ENCODE measurements at regions not wholly inside any gene's neighbourhood (a gene's known extent, or its start where the extent isn't known, plus 50 kb on each side); places are given as distances from the start of the nearest gene placed in this dataset.

GRCh38 chr12:73159954-73160353, 887.8 kb downstream of the TRHDE start:
- no peak for DNase-seq (ENCODE audit: low spot score)
- in situ Hi-C loops (cut with MboI; ENCODE audit: low pct_unique_long_range_greater_than_20kb, low sequenced_read_pairs, unreplicated experiment) = no loop called here
- TF ChIP-seq, protein P1, sequence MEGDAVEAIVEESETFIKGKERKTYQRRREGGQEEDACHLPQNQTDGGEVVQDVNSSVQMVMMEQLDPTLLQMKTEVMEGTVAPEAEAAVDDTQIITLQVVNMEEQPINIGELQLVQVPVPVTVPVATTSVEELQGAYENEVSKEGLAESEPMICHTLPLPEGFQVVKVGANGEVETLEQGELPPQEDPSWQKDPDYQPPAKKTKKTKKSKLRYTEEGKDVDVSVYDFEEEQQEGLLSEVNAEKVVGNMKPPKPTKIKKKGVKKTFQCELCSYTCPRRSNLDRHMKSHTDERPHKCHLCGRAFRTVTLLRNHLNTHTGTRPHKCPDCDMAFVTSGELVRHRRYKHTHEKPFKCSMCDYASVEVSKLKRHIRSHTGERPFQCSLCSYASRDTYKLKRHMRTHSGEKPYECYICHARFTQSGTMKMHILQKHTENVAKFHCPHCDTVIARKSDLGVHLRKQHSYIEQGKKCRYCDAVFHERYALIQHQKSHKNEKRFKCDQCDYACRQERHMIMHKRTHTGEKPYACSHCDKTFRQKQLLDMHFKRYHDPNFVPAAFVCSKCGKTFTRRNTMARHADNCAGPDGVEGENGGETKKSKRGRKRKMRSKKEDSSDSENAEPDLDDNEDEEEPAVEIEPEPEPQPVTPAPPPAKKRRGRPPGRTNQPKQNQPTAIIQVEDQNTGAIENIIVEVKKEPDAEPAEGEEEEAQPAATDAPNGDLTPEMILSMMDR (IDR thresholded peaks at IDR 0.05; ENCODE audit: extremely low read depth, insufficient read depth, missing control alignments) = no peak

DNA sequence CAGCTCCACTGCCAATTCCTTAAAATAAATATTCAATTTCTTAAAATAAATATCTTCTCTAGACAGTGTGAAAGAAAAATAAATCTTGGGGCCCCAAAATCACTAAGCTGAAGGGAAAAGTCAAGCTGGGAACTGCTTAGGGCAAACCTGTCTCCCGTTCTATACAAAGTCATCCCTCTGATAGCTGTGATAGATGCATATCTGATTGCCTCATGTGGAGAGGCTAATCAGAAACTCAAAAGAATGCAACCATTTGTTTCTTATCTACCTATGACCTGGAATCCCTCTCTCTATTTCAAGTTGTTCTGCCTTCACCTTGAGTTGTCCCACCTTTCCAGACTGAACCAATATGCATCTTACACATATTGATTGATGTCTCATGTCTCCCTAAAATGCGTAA, 889.8 kb downstream of the TRHDE start:
- in situ Hi-C loops (cut with MboI; ENCODE audit: low pct_unique_long_range_greater_than_20kb, low sequenced_read_pairs, unreplicated experiment) = no loop called here
- DNase-seq (ENCODE audit: low spot score) = no peak
- TF ChIP-seq, protein P1 (IDR thresholded peaks at IDR 0.05; ENCODE audit: extremely low read depth, insufficient read depth, missing control alignments) = no peak

GRCh38 chr12:73180734-73181133, 908.6 kb downstream of the TRHDE start:
- in situ Hi-C loops (cut with MboI; ENCODE audit: low pct_unique_long_range_greater_than_20kb, low sequenced_read_pairs, unreplicated experiment) = no loop called here
- TF ChIP-seq, protein P1 (IDR thresholded peaks at IDR 0.05; ENCODE audit: extremely low read depth, insufficient read depth, missing control alignments) = no peak
- no peak for DNase-seq (ENCODE audit: low spot score)

- in situ Hi-C loops (cut with MboI; ENCODE audit: low pct_unique_long_range_greater_than_20kb, low sequenced_read_pairs, unreplicated experiment) = no loop called here
- TF ChIP-seq, protein P1 (IDR thresholded peaks at IDR 0.05; ENCODE audit: extremely low read depth, insufficient read depth, missing control alignments) = no peak
- no peak for DNase-seq (ENCODE audit: low spot score)
Observed at GRCh38 chr12:73181244-73181643, 909.1 kb downstream of the TRHDE start.

GRCh38 chr12:73185403-73185802, 913.2 kb downstream of the TRHDE start:
- in situ Hi-C loops (cut with MboI; ENCODE audit: low pct_unique_long_range_greater_than_20kb, low sequenced_read_pairs, unreplicated experiment) = no loop called here
- DNase-seq (ENCODE audit: low spot score) = no peak
- TF ChIP-seq, protein P1 (IDR thresholded peaks at IDR 0.05; ENCODE audit: extremely low read depth, insufficient read depth, missing control alignments) = no peak

DNA sequence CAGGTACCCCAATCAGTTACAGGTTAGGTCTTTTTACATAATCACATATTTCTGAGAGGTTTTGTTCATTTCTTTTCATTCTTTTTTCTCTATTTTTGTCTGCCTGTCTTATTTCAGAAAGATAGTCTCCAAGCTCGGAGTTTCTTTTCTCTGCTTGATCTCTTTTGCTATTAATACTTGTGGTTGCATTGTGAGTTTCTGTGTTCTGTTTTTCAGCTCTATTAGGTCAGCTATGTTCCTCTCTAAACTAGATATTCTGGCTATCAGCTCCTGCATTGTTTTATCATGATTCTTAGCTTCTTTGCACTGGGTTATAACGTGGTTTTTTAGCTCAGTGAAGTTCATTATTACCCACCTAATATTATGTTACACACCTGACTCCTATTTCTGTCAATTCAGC, 914.1 kb downstream of the TRHDE start:
- in situ Hi-C loops (cut with MboI; ENCODE audit: low pct_unique_long_range_greater_than_20kb, low sequenced_read_pairs, unreplicated experiment) = no loop called here
- DNase-seq (ENCODE audit: low spot score) = no peak
- TF ChIP-seq, protein P1 (IDR thresholded peaks at IDR 0.05; ENCODE audit: extremely low read depth, insufficient read depth, missing control alignments) = no peak

- in situ Hi-C loops (cut with MboI; ENCODE audit: low pct_unique_long_range_greater_than_20kb, low sequenced_read_pairs, unreplicated experiment) = no loop called here
- TF ChIP-seq, protein P1 (IDR thresholded peaks at IDR 0.05; ENCODE audit: extremely low read depth, insufficient read depth, missing control alignments) = no peak
- no peak for DNase-seq (ENCODE audit: low spot score)
Observed at GRCh38 chr12:73187765-73188164, 915.6 kb downstream of the TRHDE start.

All from GM13977 (cell line).